ENCODE measurements at regions not wholly inside any gene's neighbourhood (a gene's known extent, or its start where the extent isn't known, plus 50 kb on each side); places are given as distances from the start of the nearest gene placed in this dataset.

DNA sequence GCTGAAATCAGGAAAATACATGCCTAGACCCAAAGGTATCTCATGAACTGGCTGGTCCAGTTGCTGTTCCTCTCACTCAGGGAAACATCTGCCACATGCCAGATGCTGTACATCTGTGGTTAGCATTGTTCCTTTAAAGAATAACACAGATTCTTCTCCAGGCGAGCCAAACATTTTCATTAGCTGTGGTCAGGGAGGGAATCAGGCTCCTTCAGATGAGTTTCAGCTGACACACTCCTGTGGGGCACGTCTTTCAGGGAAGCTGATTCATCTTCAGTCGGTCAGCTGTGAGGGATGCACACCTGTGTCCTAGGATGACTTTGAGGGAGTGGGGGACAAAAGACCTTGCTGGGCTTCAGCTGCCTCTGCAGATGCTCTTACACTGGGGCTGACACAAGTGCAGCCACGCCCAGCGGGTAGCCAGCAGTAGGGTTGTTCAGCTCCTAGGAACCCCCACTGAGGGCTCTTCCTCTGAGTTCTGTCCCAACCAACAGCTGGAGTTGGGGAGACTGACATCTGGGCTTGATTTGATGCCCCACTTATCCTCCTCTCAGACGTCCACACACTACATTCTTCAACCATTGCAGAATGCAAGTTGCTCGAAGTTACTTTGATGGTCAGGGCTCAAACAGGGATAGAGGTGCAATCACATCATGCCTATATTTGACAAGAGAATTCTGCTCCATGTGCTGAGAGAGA is 155.0 kb downstream of the NUAK1 start:
- in situ Hi-C loops (cut with HindIII; ENCODE audit: low pct_unique_long_range_greater_than_20kb, low sequenced_read_pairs), result no loop called here
- DNase-seq (ENCODE audit: low read depth), result no peak

DNA sequence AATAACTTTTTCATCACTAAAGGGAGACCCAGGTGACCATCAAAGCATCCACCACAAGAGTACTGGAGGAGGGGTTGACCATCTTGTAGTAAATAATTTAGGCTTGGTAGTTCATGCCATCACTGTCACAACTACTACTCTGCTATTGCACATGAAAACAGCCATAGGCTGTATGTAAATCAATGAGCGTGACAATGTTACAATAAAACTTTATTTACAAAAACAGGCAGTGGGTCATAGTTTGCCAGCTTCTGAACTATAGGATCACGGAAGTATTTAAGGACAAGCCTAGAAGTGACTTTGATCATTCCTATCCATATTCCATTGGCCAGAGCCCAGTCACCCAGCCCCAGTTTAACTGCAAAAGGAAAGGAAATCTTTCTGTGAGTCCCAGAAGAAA is 153.4 kb downstream of the NUAK1 start:
- in situ Hi-C loops (cut with HindIII; ENCODE audit: low pct_unique_long_range_greater_than_20kb, low sequenced_read_pairs), result no loop called here
- DNase-seq (ENCODE audit: low read depth), result no peak

DNA sequence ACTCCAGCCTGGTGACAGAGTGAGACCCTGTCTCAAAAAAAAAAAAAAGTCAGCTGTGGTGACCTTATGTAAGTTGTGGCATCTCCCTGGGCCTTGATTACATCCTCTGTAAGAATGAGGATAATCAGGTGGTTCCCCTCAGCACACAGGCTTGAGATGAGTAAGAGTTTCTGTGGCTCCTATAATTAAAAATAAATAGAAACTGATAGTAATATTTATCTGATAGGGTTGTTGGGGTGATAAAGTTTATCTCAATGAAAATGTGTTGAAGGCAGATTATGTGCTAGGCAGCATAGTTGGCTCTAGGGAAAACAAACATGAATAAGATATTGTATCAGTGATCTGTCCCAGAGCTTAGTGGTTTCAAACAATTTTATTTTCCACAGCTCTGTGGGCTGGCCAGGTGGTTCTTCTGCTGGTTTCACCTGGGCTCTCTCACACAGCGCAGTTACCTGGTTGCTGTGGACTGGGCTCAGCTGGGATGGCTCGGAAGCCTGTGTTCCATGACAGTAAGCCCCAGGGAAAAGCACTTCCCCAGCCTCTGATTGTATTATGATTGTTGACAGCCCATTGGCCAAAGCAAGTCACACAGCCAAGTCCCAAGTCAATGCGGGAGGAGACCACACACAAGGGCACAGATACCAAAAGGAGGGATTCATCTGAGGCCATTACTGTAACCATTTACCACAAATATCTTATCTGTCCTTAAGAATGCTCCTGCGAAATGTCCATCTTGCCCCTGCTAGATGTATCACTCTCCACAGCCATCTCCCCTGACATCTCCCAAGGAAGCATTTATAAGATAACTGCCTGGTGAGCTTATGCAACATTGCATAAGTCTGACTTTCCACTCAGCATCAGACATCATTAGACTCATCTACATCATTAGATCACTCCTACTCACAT is 151.7 kb downstream of the NUAK1 start:
- DNase-seq (ENCODE audit: low read depth), result no peak
- in situ Hi-C loops (cut with HindIII; ENCODE audit: low pct_unique_long_range_greater_than_20kb, low sequenced_read_pairs), result no loop called here

DNA sequence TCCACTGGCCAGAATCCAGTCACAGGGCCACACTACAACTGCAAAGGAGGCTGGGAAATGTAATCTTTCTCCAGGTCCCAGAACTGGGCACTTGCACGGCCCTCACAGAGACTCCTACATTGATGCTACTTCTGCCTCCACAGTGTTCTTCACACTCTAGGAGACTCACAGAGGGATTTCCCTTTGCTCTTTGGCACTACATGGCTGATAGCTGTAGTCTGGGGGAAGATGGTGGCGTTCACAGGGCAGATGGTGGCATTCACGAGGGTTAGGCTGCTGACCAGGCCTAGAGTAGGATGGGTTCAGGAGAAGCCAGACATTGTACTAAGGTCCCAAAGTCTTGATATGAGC is 151.1 kb downstream of the NUAK1 start:
- in situ Hi-C loops (cut with HindIII; ENCODE audit: low pct_unique_long_range_greater_than_20kb, low sequenced_read_pairs), result no loop called here
- no peak for DNase-seq (ENCODE audit: low read depth)

DNA sequence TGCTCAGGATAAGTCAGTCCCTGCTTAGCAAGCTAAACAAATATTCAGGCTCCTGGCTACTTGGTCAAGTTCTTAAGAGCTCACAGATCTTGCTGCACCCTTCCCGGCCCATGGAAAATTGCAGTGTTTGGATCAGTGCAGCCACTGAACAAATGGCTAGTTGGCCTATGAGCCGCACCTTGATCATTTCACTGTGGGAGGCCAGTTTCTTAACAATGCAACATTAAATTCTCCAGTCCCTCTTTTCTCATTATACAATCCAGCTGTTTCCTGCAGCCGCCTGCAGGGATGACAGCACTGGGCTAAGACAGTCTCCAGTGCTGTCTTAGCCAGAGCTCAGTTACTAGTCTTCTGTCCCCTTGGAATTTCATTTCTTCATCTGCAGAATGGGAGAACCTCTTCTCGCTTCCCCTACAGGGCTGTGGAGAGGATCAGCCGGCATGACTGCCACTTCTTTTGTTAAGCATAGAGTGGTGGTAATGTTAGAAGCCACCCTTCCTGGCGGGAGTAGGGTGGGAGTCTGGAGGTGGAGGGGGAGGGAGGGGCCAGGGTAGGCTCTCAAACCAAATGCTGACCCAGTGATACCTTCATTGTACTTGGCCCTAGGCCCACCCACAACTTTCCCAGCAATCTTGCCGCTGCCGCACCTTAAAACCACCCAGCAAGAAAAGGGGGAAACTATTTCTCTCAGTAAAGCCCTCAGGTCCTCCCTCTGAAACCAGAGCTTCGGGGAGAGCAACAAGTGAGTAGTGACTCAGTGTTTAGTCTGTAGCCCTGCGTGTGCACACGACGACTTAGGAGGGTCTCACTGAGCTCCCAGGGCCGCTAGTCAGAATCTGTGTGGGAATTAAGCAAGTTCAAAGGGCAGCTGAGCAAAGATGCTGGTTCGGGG is 145.7 kb downstream of the NUAK1 start:
- no peak for DNase-seq (ENCODE audit: low read depth)
- in situ Hi-C loops (cut with HindIII; ENCODE audit: low pct_unique_long_range_greater_than_20kb, low sequenced_read_pairs), result no loop called here

DNA sequence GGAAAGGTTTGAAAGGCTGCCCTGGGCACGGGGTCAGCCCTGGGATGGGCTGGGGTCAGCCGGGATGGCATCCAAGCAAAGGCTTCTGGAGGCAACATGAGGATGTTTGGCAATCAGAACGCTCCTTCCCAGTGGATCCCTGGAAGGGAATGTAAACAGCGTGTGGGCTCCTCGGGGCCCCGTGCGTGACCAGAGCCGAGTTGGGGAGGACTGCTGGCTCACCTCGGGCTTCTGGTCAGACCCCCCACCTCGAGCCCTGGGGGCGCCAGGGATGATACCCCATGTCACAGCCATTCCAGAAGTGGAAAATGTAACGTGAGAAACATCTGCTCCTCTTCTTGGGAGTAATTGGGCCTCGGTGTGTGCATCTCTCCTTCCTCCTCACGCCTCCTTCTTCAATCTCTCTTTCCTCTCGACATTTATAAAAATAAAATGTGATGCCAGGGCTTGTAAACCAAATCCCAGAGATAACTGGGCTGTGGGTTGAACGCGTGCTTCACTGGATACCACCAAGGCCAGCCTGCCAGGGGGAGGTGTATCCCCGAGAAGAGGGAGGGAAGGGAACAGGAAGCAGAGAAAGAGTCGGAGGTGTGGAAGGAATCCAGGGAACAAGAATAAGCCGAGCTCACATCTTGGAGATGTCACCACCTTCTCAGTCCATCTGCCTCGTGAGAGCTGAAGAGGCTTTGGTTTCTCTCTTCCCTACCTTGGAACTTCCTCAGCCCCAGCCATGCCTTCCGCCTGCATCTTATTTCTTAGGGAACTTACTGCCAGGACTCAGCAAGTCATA is 144.8 kb downstream of the NUAK1 start:
- no peak for DNase-seq (ENCODE audit: low read depth)
- in situ Hi-C loops (cut with HindIII; ENCODE audit: low pct_unique_long_range_greater_than_20kb, low sequenced_read_pairs), result no loop called here

DNA sequence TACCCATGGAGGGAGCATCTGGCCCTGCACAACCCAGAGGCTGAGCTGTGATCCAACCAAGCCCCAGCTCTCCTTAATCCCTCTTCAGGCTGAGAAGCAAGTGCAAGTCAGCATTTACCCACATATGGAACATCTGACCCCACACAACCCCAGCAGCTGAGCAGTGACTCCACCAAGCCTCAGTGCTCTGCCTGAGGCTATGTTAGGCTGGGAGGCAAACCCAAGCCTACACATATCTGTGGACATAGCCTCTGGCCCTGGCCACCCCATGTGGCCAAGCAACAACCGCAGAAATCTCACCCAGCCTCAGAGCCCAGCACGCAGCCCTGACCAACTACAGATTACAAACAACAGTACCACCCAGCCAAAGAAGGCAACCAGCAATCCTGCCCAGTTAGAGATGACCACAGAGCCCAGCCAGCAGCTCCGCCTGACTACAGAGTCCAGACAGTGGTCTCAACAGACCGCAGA is 142.8 kb downstream of the NUAK1 start:
- in situ Hi-C loops (cut with HindIII; ENCODE audit: low pct_unique_long_range_greater_than_20kb, low sequenced_read_pairs), result no loop called here
- no peak for DNase-seq (ENCODE audit: low read depth)

DNA sequence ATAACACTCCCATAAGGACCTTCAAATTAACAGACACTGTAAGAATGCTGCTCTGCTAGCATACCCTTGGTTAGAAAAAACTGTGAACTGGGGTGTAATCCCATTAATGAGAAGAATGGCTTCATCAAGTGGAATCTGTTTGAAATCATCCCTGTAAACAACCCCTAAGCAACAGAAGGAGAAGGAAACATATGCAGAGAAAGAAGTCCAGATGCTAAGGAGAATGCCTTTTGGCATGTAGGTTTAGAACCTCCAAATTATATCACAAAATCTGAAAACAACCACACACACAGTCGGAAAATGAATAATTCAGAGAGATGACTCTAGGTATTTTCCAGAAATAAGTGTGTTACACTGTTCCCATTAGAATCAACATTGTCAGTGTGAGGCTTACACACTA is 140.2 kb downstream of the NUAK1 start:
- in situ Hi-C loops (cut with HindIII; ENCODE audit: low pct_unique_long_range_greater_than_20kb, low sequenced_read_pairs), result no loop called here
- DNase-seq (ENCODE audit: low read depth), result no peak

DNA sequence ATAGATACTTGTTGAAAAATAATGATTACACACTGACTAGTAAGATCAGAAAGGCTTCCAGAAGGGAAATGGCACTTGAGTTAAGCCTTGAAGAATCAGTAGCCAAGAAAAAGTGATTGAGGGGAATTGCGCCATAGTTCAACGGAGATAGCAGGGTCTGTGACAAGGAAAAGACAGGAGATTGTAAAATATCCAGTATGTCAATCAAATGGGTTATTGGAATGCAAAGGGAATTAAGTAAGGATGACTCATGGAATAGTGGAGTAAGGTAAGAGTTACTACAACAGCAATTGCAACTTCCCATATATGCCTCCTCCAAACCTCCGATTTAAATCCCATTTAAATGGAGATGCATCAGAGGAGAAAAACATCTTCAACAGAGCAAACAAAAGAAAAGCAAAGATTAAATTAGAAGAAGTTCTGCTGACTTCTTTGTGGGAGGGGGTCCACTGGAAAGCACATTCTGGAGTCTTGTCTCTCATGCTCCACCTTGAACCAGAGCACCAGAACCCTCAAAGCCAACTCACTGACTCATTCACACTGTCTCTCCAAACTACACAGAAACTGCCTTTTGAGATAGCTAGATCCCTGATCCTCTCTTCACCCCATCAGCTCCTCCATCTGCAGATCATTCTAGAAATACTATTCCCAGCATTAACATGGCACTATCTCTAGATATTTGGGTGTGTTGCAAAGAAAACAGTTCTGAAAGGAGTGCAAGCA is 138.2 kb downstream of the NUAK1 start:
- no peak for DNase-seq (ENCODE audit: low read depth)
- in situ Hi-C loops (cut with HindIII; ENCODE audit: low pct_unique_long_range_greater_than_20kb, low sequenced_read_pairs), result no loop called here

DNA sequence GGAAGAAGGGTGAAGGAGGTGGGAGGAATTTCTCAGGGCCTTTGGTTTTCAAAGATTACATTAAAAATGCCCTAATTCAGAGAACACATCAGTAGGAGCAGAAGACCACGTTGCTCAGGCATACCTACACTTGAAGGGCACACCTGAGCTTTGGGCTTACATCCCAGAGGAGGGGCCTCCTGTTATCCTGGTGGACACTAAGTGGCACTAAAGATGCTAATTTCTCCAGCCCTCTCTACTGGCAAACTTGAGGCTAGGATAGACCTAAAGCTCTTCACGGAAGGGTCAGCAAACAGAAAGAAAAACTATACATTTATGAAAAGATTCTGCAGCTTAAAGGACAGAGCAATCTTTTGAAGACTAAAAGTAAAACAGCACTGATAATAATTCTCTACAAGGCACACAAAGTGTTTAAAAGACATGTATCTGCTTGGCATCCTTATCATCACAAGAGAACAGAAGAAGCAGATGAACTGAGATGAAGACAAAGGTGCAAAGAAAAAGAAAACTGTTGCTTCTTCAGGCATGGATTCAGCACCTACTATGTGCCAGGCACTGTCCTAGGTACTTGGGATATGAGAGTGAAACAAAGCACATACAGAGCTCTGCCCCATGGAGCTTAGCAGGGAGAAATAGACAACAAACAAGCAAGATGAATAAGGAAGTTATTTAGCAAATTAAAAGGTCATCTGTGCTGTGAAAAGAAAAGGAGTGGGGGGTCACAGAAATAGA is 137.5 kb downstream of the NUAK1 start:
- no peak for DNase-seq (ENCODE audit: low read depth)
- in situ Hi-C loops (cut with HindIII; ENCODE audit: low pct_unique_long_range_greater_than_20kb, low sequenced_read_pairs), result no loop called here

DNA sequence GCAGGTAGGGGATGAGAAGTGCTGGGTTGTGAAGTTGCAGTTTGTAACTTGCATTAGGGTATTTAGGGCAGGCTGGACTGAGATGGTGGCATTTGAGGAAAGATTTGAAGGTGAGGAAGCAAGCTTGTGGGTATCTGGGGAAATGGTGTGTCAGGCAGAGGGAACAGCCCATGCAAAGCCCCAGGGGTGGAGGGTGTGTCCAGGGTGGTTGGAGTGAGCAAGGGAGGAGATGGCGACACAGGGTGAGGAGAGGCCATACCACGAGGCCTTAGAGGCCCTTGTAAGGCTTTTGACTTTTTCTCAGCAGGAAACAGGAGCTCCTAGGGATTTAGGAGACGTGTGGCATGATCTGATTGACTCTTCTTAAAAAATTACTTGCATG is 136.9 kb downstream of the NUAK1 start:
- in situ Hi-C loops (cut with HindIII; ENCODE audit: low pct_unique_long_range_greater_than_20kb, low sequenced_read_pairs), result no loop called here
- no peak for DNase-seq (ENCODE audit: low read depth)

DNA sequence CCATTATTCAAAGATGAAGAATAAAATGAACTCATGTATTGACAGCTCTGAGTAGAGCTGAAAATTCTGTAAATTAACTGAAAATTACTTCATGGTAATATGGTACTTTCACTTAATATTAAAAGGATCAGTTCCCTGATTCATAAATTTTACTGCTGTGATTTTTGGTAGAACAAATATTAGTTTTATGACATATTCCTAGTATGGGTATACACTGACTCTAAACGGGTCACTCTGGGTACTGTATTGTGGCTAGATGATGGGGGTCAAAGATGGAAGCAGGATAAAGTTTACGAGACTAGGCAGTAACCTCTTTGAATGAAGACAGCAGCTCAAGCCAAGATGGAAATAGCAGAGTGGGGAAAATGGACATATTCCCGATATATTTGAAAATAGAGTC is 135.5 kb downstream of the NUAK1 start:
- in situ Hi-C loops (cut with HindIII; ENCODE audit: low pct_unique_long_range_greater_than_20kb, low sequenced_read_pairs), result no loop called here
- no peak for DNase-seq (ENCODE audit: low read depth)

DNA sequence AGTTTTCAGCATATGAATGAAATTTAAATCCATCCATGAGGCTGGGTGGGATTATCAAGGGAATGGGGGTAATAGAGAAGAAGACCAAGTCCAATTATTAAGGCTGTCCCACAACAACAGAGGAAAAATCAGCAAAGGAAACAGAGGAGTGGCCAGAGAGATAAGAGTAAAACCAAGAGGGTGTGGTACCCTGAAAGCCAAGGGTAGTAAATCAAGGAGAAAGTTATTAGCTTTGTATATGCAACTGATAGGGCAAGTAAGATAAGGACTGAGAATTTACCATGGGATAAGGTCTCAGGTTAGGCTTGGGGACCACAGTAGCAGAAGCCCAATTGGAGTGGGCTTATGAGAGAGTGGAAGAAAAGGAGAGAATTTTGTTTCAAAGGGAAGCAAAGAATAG is 134.5 kb downstream of the NUAK1 start:
- in situ Hi-C loops (cut with HindIII; ENCODE audit: low pct_unique_long_range_greater_than_20kb, low sequenced_read_pairs), result no loop called here

DNA sequence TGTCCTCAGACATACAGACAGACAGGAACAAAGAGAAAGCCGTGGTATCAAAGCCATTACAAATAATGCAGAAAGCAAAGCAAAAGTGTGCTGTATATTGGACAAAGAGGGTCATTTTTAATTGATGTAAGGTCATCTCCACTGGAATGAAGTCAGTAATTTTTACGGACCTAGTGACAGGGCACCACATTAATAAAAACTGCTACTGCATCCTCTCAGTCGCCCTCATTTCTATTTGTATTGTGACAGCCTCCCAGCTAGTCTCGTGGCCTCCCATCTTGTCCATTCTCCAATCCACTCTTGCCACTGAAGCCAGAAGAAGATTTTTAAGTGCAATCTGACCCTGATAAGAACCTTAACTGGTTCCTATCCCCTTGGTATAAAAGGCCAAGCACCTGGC is 132.4 kb downstream of the NUAK1 start:
- DNase-seq (ENCODE audit: low read depth), result no peak
- in situ Hi-C loops (cut with HindIII; ENCODE audit: low pct_unique_long_range_greater_than_20kb, low sequenced_read_pairs), result no loop called here

More for the DNA sequence above, 134.5 kb downstream of the NUAK1 start:
- DNase-seq (ENCODE audit: low read depth), result no peak

DNA sequence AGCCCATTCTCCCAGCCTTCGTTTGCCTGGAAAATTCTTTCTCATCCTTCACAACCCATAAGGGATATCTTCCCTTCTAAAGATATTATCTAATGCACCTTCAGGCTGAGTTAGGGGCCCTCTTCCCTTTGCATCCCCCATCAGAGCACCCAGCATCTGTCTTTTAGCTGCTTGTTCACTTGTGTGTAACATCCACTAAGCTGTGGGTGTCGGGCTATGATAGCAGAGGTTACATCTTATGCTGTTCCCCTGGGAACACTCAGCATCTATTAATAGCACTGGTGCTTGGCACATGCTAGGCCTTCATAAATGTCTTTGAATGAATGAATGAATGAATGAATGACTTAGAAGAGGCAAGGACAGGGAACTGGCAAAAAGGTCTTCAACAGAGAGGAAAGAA is 131.8 kb downstream of the NUAK1 start:
- DNase-seq (ENCODE audit: low read depth), result no peak
- in situ Hi-C loops (cut with HindIII; ENCODE audit: low pct_unique_long_range_greater_than_20kb, low sequenced_read_pairs), result no loop called here

DNA sequence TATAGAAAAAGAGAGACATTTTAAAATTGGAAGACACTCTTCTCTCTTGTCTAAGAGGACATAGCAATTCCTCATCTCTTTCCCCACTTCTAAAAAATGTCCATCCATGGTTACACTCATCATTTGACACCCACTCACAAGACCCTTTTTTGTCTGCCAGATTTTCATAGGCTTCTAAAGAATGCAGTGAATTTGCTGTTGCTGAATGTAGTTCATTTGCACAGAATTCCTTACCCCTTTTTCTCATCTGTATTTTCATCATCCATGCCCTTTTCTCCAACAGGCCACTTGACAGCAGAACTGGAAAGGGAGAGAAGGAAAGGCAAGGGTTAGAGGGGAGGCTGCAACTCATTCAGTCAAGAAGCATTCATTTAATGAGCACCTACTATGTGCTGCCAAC is 128.0 kb downstream of the NUAK1 start:
- no peak for DNase-seq (ENCODE audit: low read depth)
- in situ Hi-C loops (cut with HindIII; ENCODE audit: low pct_unique_long_range_greater_than_20kb, low sequenced_read_pairs), result no loop called here

All from Caki2 (cell line).